HG03558 (cell line): ENCODE measurements at regions not wholly inside any gene's neighbourhood (a gene's known extent, or its start where the extent isn't known, plus 50 kb on each side); places are given as distances from the start of the nearest gene placed in this dataset.

Experiments used
- ATAC-seq: cut with Tn5 transposase; IDR thresholded peaks from one replicate; pipeline ENCODE4 v1.9.1; 2021; ENCODE audit warnings: moderate number of reproducible peaks; ENCODE audit not compliant: unreplicated experiment; ENCODE audit errors: extremely low read depth

DNA sequence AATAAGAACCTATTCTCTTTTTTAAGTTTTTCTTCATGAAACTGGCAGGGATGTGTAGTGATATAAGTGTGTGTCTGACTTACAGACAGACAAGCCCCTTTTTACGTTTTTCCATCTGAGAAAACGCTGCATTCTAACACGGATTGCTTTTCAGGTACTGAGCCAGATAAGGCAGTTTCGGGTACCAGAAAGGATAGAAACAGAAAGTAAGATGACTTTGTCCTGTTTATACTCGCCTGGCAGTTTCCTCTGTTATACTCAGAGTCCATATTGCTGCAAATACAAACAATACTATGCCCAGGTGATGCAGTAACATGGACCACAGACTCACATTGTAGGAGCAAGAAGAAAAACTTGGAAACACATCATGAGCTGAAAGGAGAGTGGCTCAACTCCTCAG, 2320.6 kb upstream of the AGA start:
- no peak for ATAC-seq

DNA sequence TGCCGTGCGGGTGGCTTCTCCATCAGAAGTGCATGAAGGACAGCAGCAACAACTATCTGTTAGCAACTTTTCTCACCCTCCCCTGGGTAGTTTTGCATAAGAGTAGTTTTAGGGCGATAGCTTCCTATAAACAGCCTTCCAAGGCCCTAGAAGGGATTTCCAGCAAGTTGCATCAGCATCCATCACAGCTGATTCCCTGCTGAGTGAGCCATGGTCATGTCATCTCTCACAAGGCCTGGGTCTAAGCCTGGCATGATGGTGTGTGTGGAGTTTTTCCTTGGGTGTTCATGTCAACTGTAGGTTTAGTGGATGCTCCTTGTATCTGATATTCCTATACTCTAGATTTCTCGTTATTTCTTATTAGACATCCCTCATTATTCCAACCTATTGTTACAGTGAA, 2324.7 kb upstream of the AGA start:
- ATAC-seq = no peak

DNA sequence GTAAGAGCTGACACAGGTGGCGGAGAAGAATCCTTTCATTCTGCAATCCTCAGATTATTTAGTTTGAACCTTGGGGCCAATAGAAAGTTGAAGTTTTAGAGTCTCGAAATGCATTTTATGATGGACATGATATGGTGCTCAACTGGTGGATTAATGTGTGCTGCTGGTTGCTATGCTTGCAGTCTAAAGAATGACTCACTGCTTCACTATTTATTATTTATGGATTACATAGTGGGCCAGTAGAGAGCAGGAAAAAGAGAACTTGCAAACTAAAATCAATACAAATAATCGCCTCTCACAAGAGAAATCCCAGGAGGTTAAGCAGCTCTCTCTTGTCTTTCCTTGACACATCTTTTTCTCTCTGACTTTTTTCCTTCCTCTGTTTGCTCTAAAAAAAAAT, 2326.8 kb upstream of the AGA start:
- ATAC-seq = no peak

DNA sequence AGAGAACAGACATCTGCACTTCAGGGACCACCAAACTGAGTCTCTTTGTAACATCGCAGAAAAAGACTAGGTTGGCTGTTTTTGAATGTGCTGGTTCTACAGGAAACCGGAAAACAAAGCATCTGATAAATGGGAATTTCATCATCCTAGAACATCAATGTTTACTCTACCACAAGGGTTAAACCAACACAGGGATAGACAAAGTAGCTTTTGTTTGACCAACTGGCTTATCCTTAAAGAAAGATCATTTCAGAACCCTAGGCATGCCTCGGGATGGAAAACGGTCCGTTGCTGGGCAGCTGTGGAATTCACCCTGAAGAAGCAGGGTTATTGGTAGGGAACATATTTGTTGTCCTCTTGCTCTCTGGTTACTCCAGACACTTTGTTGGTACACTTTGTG, 2355.5 kb upstream of the AGA start:
- no peak for ATAC-seq

DNA sequence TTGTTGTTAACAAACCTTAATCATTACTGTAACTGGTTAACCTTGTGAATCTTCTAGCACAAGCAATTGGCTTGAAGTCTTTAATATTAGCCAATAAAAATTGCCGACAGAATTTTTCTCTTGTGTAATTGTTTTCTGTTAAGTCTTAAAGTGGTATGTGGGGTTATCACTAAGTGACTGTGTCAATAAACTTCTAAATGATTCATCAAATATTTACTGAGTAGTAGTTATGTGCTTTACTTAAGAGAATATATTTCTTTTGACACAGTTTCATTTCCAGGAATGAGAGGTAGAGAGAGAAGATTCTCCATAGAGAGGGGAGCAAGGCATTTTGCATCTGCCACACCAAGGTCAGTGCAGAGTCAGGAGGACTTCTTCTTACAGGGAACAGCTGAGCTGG, 2361.6 kb upstream of the AGA start:
- ATAC-seq = no peak

DNA sequence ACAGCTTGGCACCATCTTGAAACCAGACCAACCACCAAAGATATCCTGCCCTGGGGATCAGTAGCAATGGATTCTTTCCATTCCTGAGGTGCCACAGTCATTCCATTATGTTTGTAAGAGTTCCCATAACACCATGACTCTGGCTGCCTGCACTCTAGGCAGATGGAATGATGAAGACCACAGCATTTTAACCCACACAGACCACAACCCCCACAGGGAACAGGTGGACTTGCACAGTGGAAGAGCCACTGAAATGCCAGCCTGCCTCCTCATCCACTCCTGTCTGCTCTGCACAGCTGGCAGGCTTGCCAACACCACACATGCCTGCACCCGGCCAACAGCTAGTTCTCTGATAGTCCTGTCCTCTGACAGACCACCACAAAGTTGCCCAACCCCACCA, 2362.2 kb upstream of the AGA start:
- no peak for ATAC-seq

DNA sequence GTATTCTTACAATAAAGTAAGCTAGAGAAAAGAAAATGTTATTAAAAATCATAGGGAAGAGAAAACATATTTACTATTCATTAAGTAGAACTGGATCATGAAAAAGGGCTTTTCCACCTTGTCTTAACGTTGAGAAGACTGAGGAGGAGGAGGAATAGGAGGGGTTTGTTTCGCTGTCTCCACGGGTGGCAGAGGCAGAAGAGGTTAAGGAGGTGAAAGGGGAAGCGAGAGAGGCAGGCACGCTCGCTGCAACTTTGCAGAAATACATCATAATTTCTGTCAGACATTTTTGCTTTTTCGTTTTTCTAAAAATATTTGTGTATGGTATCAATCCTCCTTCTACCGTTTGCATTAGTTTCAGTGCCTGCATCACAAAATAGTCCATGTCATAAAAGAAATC, 2375.1 kb upstream of the AGA start:
- no peak for ATAC-seq

DNA sequence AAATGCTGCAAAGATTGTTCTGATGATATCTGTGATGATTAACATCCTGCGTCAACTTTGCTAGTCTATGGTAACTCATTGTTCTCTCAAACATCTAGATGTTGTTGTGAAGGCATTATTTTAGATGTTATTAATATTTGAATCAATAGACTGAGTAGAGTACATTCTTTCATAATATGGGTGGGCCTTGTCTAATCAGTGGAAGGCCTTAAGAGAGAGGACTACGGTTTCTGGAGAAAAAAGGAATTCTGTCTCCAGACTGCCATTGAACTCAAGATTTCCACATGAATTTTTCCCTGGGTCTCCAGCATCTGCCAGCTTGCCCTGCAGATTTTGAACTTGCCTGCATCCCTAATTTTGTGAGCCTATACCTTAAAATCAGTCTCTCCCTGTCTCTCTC, 2381.1 kb upstream of the AGA start:
- ATAC-seq = no peak

DNA sequence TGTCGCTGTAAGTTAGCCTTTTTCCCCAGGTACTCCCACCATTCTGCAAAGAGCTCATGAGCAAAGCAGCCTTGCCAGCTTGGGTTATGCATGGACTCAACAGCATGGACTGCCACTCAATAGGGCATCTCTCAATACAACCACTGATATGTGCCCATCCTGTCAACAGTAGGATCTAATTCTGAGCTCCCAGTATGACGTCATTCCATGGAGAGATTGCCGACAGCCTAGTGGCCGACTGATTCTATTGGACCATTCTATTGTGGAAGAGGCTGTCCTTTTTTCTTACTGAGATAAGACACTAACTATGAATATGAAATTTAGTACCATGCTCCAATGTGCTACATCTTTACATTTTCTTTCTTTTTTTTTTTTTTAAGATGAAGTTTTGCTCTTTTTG, 2389.0 kb upstream of the AGA start:
- no peak for ATAC-seq

DNA sequence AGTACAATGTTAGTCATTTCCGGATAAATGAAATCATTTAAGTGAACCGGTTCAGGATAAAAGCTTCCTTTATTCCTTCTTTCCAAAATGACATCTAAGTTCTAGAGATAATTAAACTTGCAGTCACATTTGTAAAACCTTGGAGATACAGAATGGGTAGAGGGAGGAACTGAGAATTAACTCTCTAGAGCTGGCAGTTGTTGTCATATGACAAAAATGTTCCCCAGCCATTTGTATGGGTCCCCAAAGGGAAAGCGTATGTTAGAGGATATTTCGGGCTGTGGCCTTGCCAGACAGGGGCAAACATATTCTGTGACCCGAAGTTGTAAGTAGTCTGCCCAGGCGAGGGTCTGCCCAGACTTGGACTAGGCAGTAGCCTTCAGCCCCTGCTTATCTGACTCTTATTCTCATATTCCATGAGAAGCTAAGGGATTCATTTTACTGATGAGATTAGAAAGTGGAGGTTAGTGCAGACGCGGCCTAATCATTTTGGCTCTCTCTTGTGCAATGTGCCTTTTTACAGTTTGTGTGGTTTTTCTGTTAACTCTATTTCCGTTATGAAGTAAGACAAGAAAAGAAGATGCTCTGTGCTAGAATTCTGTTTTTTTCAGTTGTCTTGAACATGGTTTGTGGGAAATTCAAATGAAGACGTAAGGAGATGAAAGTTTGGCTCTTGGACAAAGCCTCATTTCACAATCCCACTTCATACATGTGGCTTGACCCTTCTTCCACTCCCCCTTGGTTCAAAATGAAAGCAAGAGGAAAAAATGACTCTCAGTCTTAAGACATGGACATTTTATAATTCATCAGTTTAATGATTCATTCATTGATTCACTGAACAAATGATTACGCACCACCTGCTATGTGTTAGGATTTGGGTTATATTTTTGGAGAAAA, 2394.2 kb upstream of the AGA start:
- no peak for ATAC-seq

DNA sequence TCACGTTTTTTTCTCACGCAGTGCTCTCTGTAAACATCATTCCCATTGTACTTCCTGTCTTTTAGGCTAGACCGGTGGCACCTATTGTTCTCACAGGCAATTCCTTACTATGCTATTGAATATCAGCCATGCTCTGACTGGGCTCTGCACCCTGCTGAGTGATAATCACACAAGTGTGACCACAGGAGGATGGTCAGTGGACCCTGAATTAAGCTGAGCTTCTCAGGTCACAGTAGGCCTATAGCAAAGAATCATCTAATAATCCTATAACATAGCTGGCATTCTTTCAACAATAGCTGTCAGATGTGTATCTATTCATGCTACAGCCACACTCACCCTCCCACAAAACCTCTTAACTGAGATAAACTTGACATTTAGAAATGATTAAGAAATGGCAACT, 2399.8 kb upstream of the TENM3 start:
- no peak for ATAC-seq

DNA sequence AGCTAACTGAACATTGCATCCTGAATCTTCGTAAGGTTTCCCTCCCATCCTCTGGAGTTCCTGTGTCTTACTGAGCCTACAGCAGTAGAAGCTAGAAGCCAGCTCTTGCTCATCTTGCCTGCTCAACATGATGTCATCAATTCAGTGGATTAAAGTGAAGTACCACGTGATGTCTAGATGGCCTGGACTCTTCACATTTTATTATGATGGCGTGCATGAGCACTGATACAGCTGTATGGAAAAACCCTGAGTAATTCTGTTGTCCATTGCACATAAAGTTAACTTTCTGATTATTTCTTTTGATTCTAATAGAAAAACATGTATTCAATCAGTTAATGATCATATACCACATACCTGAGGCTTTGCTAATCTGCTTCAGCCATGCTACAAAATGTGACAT, 2387.7 kb upstream of the TENM3 start:
- ATAC-seq = no peak

DNA sequence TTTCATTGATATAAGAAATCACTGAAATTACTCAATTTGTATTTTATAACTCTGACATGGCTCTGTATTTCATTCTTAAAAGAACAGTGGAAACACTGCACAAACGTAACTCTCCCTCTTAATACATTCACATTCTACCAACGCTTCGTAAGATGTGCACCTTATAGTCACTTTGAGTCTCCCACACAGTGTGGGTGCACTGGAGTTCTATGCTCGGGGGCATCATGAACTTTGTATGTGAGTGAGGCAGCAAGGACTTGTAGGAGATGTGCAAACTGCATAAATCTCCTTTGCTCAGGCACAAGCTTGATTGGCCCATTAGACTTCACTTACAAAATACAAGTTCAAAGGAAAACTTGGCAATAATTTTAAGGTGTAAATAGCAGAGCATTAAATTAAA, 2385.0 kb upstream of the TENM3 start:
- no peak for ATAC-seq

DNA sequence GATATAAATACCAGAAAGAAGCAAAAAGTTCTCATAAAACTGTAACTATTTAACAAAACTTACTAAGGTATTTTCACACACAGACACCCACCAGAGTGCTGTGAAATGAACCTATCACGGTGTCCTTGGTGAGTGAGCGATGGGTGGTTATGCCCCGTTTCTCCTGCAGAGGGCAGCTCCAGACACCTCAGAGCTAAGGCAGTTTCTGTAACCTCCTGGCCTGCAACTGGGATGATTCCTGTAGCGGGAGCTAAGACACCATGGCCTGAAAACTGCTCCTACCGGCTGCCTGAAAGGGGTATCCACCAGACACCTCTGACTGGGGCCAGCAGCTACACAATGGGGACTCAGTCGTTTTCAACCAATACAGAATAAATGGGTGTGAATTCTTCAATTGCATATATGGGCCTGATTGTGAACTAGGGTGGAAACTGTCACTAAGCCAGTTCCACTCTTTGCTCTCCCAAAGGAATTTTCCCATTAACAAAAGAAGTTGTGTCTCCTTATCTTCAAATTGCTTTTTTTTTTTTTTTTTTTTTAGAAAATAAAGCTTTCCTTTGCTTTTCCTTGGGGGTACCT, 2375.8 kb upstream of the TENM3 start:
- peak; percentile 95 for ATAC-seq

DNA sequence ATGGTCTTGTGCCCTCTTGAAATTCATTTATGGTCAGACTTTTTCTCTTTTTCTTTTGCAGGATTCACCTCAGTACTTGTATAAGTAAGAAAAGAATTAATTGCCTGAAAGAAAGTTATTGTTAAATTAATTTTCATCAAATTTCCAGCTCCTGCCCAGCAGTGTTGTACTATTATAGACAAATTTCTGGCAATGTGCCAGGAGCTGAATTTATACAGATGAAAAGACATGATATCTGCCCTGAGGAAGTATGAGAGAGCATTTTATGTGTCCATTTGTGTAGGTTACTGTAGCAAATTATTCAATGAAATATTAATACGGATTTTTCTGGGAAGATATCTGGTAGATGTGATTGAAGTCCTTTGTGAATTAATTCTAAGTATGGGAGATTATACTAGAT, 2371.5 kb upstream of the TENM3 start:
- ATAC-seq = no peak

DNA sequence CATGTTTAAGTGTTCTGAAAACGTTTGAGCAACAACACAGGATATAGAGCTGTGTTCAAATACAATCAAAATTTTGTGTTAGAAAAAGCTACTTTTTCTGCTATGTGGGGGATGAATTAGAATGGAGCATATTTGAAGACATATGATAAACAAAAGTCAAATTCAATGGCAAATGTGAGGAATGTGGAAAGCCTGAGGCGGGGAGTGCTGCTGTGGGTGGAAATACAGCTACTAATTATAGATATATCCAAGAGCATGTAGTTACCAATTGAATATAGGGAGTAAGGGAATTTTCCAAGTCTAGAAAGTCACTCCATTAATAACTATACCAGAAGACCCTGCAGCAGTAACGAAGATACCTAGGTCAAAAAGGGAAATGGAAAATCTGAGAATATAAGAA, 2370.4 kb upstream of the TENM3 start:
- no peak for ATAC-seq

DNA sequence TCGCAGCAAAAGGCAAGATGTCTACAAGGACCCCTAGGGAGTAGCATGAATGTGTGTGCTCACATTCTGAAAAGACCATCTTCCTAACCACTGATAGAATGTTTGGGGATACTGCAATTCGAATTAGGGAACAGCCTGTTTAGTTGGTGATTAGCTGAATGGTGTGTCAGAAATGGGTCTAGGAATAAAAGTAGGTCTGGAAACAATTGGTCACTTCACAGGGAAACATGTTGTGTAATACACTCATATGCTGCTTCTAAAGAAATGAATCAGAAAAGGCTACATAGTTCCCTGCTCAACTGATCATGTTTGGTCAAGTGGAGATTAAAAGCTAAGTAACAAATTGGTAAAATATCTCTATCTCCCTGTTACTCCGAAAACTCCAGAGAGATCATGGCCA, 2362.4 kb upstream of the TENM3 start:
- ATAC-seq = no peak

DNA sequence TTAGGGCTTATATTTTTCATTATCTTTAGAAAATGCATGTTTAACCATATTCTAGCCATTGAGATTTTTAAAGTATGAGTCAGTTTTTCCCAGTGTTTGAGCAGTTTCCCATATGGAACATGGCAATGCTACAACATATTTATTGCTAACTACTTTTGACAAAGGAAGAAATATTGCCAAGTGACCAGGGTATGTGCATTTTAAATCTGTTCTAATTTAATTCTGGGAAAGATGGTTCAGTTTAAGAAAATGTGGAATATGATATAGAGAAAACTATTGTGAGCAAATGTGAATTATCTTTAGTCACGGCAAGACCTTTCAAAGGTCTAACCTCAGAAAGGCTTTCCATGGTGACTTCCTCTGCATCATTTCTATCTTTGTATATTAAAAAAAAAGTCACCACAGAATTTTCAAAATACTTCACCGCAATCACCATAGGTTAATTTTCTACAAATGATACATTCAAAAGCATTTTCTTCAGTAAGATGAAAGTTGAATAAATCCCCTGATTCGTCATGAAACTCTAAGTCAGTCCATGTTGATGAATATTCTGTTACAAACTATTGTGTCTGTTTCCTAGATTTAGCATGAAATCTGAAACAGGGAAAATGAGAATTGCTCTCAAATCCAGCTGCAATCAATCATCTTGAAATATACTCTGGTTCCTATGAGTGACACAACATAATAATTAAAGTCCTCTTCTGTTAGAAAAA, 2349.0 kb upstream of the TENM3 start:
- ATAC-seq = no peak

DNA sequence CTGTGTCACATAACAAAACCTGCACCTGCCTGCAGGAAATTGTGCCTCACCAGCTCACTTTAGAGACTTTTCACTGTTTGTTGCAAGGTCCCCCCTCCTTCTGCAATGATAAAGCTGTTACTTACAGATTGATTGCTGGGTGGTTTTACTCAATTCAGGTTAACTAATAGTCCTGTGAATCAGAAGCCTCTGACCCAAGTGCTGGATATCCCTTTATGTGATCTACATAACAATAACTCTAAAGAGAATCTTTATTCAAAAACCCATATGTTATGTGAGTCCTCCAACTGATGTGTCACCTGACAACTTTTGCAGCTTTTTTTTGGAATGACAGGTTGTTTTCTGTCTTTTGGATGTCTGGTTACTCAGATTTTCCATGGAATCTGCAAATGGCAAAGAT, 2323.6 kb upstream of the TENM3 start:
- ATAC-seq = no peak

DNA sequence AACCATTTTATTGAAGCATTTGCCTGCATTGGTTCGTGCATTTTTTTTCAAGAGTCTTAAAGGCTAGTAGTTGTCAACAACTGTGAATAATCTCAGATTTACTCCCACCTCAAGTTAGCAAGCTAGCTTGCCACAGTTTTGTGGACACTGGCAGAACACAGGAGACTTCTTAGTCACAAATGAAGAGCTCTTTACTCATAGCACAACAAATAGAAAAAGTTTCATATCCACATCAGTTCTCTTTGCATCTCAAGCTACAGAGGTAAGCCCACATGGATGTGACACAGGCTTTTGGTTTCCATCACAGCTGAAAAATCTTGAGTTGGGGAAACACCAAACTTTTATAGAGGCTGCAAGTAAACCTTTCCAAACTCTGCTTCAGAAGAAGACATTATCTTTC, 2315.7 kb upstream of the TENM3 start:
- no peak for ATAC-seq

DNA sequence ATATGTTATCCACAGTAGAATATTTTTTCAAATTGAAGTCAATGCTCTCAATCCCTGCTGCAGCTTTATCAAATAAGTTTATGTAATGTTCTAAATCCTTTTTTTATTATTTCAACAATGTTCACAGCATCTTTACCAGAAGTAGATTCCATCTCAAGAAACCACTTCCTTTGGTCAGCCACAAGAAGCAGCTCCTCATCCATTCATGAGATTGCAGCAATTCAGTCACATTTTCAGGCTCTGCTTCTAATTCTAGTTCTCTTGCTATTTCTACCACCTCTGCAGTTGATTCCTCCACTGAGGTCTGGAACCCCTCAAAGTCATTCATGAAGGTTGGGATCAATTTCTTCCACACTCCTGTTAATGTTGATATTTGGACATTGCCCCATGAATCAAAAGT, 2301.3 kb upstream of the TENM3 start:
- no peak for ATAC-seq

DNA sequence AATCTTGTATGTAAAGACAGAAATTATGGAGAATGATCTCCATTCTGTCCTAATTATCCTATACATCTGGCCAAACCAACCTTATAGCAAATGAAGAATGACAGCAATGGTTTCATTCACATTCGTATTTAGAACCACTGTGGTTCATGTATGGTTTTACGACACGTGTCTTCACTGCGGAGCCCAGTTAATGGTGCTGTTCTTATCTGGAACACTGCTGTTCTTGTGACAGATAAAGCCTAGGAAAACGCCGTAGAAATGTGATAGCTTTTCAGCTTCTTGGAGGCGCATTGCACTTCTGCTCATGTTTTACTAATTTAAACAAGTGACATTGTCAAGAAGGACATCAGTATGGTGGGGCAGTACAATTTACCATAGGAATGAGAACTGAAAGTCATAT, 2266.4 kb upstream of the TENM3 start:
- ATAC-seq = no peak
